ENCODE measurements at regions not wholly inside any gene's neighbourhood (a gene's known extent, or its start where the extent isn't known, plus 50 kb on each side); places are given as distances from the start of the nearest gene placed in this dataset.

GRCh38 chr11:116331381-116331780, 441.4 kb downstream of the BUD13 start:
- Histone ChIP-seq H3K9me3 (no peaks in the 10 kb centered on the region), H3K4me1 (no peaks in the 10 kb centered on the region), H3K4me3 (no peak overlapping the region), H3K27ac (no peak overlapping the region), H3K27me3 (ENCODE audit: insufficient read depth in 3 of 3, low read length in 2 of 3) (peaks cover 0 to 8% (median 2%) of the 10 kb centered on the region in 3 donors), H3K36me3 (ENCODE audit: insufficient read depth in 1 of 2, low read depth in 1 of 2) (no peaks in the 10 kb centered on the region)
- no peak for TF ChIP-seq CTCF (IDR thresholded peaks at IDR 0.05)
- WGBS, 3 donors = 80 to 84% (median 84%) methylated on average over 4 of the region's 4 CpGs
- ATAC-seq (no peak), DNase-seq (no peak)
- intact Hi-C loops (cut with DNase I) = no loop called here

GRCh38 chr11:116330439-116331185, 442.2 kb downstream of the BUD13 start:
- H3K36me3 ChIP-seq (ENCODE audit: insufficient read depth in 1 of 2, low read depth in 1 of 2) = no peaks in the 10 kb centered on the region
- ATAC-seq (no peak), DNase-seq (no peak)
- no peaks in the 10 kb centered on the region for H3K9me3 ChIP-seq
- peaks cover 0 to 8% (median 2%) of the 10 kb centered on the region in 3 donors for H3K27me3 ChIP-seq (ENCODE audit: insufficient read depth in 3 of 3, low read length in 2 of 3)
- H3K4me3 ChIP-seq = no peak overlapping the region
- intact Hi-C loops (cut with DNase I) = no loop called here
- H3K27ac ChIP-seq = no peak overlapping the region
- no peak for TF ChIP-seq CTCF (IDR thresholded peaks at IDR 0.05)
- 59 to 78% (median 60%) methylated on average over 7 of the region's 7 CpGs for WGBS, 3 donors
- H3K4me1 ChIP-seq = no peaks in the 10 kb centered on the region

GRCh38 chr11:116329354-116330090, 443.3 kb downstream of the BUD13 start:
- DNase-seq (no peak), ATAC-seq (no peak)
- H3K36me3 ChIP-seq (ENCODE audit: insufficient read depth in 1 of 2, low read depth in 1 of 2) = no peaks in the 10 kb centered on the region
- H3K9me3 ChIP-seq = no peaks in the 10 kb centered on the region
- H3K4me1 ChIP-seq = no peaks in the 10 kb centered on the region
- WGBS, 3 donors = 76 to 79% (median 76%) methylated on average over 9 of the region's 9 CpGs
- no peak for TF ChIP-seq CTCF (IDR thresholded peaks at IDR 0.05)
- intact Hi-C loops (cut with DNase I) = no loop called here
- peaks cover 0 to 8% (median 2%) of the 10 kb centered on the region in 3 donors for H3K27me3 ChIP-seq (ENCODE audit: insufficient read depth in 3 of 3, low read length in 2 of 3)
- no peak overlapping the region for H3K4me3 ChIP-seq
- H3K27ac ChIP-seq = no peak overlapping the region

DNA sequence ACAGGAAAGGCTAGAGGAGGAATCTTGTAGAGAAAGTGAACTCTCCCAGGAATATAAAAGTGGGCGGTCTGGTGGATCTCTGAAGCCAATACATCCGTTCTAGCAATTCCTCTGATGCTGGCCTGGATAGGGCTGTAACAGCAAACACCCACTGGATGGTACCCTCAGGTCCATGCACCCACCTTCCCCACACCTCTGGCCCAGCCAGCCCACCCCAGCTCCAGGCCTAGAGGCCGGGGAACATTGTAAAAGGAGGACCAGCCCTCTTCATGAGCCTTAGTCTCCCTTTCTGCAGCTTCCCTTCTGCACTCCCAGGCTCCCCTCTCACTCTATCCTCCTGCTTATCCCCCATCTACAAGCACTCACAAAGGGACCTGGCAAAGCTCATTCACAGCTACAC, 443.9 kb downstream of the BUD13 start:
- TF ChIP-seq CTCF (IDR thresholded peaks at IDR 0.05) = no peak
- ATAC-seq (no peak), DNase-seq (no peak)
- WGBS, 3 donors = 68 to 80% (median 73%) methylated on average over 3 of the region's 3 CpGs
- intact Hi-C loops (cut with DNase I) = no loop called here
- H3K27me3 ChIP-seq (ENCODE audit: insufficient read depth in 3 of 3, low read length in 2 of 3) = peaks cover 0 to 8% (median 2%) of the 10 kb centered on the region in 3 donors
- H3K36me3 ChIP-seq (ENCODE audit: insufficient read depth in 1 of 2, low read depth in 1 of 2) = no peaks in the 10 kb centered on the region
- no peaks in the 10 kb centered on the region for H3K9me3 ChIP-seq
- H3K4me1 ChIP-seq = no peaks in the 10 kb centered on the region
- H3K4me3 ChIP-seq = no peak overlapping the region
- H3K27ac ChIP-seq = no peak overlapping the region
